Left kidney (tissue), 1 donor: ENCODE measurements at regions not wholly inside any gene's neighbourhood (a gene's known extent, or its start where the extent isn't known, plus 50 kb on each side); places are given as distances from the start of the nearest gene placed in this dataset.
"Not testable (repeated sequence)": the region's sequence is repeated elsewhere in the genome, so short reads cannot be mapped to it uniquely, and the experiment has no call there.

Source experiments
- DNase-seq: peaks from one replicate; pipeline ENCODE4 v3.0.0-alpha.2; 2013

DNA sequence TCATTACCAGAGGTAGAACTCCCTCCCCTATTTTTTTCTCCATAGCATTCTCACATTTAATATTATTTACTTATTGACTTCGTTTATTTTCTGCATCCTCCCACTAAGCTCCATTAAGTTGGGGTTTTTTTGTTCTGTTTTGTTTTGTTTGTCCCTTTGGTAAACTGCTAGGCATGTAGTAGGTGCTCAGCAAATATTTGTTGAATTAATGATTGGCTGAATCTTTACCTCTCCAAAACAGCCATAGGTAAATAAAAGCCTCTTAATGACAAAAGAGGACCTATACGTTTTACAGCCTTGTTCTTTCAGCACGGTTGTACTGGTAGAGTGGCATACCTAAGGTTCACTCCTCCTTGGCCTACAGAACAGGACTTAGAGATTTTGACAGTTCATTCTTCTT is 52.0 kb downstream of the PRORP start:
- DNase-seq, result no peak

DNA sequence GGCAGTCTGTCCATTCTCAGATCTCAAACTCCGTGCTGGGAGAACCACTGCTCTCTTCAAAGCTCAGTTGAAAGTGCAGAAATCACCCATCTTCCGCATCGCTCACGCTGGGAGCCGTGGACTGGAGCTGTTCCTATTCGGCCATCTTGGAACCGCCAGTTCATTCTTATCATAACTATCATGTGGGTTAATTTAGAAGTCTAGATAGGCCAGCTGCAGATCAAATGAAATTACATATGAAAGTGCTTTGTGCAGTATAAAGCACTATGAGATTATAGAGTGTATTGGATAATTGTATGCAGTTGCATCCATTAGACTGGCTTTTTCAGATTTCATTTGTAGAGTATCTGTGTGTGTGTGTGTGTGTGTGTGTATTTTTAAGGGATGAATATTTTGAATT is 57.8 kb downstream of the PRORP start:
- DNase-seq, result no peak

DNA sequence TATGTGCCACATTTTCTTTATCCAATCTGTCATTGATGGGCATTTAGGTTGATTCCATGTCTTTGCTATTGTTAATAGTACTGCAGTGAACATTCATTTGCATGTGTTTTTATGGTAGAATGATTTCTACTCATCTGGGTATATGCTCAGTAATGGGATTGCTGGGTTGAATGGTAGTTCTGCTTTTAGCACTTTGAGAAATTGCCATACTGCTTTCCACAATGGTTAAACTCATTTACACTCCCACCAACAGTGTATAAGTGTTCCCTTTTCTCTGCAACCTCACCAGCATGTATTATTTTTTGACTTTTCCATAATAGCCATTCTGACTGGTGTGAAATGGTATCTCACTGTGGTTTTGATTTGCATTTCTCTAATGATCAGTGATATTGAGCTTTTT is 62.5 kb downstream of the PRORP start:
- not testable (repeated sequence) for DNase-seq

DNA sequence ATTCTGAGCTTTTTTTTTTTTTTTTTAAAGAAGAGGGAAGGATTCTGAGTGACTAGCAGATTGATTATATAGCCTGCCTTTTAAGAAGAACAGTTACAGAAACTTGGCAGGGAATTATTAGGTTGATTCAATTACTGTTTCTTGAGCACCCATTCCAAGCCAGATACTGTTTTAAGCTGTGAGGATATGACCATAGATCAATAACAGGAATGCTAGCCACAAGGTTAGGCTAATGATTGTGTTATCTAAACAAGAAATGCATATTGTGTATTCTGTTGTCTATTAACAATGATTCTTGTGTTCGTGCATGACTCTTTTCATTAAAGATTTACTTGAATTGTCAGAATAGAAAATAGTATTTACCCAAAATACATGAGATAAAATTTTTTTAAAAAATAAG is 67.1 kb downstream of the PRORP start:
- no peak for DNase-seq

DNA sequence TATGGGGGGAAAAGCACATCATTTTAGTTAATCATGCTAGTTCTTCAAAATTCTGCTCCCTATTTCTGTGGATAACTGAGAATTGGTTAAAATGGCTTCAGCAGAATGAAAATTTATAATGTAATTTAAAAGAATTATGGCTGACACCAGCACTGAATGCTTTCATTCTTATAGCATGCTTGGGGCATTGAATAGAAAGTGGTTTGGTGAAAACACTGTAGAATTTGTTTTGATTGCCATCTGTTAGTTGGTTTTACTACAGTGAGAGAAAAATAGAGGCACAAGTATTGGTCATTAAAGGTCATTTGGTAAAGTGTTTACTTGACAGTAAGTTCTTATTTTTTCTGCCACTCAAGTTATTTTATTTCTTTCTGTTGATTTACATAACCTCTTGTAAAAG is 70.8 kb downstream of the PRORP start:
- no peak for DNase-seq

DNA sequence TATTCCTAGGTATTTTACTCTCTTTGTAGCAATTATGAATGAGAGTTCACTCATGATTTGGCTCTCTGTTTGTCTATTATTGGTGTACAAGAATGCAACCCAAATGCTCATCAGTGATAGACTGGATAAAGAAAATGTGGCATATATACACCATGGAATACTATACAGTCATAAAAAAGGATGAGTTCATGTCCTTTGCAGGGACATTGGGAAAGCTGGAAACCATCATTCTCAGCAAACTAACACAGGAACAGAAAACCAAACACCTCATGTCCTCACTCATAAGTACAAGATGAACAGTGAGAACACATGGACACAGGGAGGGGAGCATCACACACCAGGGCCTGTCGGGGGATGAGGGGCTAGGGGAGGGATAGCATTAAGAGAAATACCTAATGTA is 71.8 kb downstream of the PRORP start:
- not testable (repeated sequence) for DNase-seq

DNA sequence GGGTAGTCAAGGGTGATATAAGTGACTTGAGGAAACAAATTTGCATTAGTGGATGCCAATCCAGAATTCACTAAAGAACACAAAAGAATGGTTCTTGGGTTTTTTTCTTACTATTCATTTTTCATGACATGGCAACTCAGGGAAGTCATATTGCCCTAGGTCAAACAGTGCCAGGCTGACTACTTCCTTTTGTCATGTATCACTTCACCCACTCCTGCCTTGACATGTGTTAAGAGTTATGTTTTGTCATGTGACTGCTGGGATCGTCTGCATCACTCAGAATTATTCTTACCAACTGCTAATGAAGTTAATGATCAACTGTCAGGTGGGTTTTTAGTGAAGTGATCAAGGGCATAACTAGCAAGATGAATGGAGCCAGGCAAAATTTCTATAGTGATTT is 74.2 kb downstream of the PRORP start:
- DNase-seq, result no peak

DNA sequence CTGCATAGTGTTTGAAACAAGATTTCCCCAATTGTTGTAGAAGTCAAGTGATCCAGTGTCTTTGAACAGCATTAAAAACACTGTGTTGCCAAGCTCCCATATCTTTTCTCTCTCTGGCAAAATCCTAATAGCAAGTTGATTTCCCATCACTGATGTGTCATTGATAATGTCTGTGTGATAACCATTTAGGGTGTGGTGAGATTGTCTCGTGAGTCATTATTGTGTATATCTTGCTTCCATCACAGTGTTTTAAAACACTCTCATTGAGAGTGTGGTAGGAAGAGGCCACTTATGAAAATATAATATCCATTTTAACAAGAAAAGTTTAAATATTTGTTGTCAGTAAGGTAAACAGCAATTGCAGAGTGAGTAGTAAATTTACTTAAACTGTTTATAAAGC is 74.7 kb downstream of the PRORP start:
- no peak for DNase-seq

DNA sequence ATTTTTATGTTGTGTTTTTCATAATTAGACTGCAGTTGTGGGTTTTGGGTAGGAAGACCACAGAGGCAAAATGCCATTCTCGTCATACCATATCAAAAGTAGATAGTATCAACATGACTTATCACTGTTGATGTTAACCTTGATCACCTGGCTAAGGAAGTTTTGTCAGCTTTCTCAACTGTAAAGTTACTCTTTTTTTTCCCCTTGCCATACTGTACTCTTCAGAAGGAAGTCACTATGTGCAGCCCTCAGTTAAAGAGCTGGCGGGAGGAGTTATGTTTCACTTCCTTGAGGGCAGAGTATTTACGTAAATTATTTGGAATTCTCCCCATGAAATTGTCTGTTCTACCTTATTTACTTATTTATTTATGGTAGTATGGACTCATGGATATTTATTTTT is 78.7 kb downstream of the PRORP start:
- DNase-seq, result no peak

DNA sequence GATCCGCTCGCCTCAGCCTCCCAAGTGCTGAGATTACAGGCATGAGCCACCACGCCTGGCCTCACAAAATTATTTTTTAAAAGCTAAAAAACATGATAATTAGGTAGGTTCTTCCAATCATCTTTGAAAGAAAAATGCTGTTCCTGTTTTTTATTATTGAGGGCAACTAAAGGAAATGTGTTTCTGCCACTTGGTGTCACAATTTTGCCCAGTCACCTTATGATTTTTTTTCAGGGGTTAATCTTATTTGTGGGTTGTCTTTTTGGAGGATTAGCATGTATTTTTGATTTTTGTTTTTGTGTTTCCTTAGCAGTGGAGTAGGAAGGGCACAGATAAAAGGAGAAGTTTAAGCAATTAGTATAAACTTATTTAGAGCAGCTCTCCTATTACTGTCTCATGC is 79.8 kb downstream of the PRORP start:
- DNase-seq, result no peak

DNA sequence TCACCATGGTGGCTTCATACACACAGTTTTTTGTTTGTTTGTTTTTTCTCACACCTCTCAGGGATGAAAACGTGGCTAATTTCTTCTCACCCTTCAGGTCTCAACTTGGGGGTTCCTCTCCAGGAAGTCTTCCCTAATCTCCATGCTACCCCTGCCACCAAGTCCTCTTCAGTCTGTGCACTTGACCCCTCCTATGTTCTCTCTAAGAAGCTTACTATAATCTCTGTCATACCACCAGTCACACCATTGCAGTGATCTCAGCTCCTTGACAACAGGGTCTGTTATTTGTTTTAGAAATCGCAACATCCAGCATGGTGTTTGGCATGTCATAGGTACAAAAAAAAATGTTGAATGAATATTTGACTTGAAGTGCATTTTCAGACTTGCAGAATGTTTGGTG is 83.4 kb downstream of the PRORP start:
- DNase-seq, result no peak

DNA sequence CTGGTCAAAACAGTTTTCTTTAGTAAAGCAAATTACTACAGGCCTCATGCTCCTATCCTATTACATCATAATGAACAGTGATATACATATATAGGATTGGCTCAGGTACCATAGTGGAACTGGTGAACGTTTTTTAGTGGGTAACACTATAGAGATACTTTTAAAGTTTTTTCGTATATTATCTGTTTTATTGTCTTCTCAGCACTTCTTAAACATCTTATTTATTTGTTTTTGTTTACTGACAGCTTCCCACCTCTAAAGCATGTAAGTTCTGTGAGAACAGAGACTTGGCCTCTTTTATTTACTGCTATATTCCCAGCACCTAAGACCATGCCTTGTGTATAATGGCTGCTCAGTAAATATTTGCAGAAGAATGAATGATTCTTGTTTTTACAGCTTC is 81.1 kb upstream of the PSMA6 start:
- DNase-seq, result no peak

DNA sequence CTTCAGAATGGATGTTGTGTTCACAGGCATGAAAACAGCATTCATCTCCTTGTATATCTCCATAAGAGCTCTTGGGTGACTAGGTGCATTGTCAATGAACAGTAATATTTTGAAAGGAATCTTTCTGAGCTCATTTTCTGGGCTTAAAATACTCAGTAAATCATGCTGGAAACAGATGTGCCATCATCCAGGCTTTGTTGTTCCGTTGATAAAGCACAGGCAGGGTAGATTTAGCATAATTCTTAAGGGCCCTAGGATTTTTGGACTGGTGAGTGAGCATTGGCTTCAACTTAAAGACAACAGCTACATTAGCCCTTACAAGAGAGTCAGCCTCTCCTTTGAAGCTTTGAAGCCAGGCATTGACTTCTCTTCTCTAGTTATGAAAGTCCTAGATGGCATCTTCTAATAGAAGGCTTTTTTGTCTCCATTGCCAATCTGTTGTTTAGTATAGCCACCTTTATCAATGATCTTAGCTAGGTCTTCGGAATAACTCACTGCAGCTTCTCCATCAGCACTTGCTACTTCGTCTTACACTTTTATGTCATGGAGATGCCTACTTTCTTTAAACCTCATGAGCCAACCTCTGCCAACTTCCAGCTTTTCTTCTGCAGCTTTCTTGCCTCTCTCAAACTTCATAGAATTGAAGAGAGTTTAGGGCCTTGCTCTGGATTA is 79.6 kb upstream of the PSMA6 start:
- no peak for DNase-seq

DNA sequence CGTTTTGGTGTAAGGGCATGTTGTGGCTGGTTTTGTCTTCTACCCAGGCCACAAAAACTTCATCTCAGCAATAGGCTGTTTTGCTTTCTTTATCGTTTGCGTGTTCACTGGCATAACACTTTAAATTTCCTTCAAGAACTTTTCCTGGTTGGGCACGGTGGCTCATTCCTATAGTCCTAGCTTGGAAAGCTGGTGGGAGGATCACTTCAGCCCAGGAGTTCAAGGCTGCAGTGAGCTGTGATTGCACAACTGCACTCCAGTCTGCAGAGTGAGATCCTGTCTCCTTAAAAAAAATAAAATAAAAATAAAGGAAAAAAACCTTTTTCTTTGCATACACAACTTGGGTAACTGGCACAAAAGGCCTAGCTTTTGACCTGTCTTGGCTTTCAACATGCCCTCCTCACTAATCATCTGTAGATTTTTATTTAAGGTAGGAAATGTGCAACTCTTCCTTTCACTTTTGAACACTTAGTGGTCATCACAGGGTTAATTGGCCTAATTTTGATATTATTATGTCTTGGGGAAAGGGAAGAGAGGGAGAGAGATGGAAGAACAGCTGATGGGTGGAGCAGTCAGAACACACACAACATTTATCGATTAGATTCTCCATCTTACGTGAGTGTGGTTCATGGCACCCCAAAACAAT is 78.9 kb upstream of the PSMA6 start:
- DNase-seq, result no peak

DNA sequence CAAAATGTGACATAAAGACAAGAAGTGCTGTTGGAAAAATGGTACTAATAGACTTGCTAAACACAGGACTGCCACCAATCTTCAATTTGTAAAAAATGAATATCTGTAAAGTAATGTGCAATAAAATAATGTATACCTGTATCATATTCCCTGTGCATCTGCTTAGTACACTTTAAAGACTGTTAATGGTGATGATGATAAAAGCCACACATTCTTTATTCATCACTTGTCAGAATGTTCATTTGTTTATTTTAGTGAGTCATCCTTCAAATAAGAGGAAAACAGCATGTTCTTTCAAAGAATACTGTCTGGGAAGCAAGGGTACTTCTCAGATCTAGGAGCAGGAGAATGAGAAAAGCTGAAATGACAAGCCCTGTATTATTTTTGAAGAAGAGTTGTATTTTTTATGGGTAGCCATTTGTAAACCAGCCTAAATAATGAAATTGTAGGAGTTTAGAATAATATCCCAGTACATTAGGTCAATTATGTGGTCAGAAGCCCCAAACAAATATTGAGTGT is 78.3 kb upstream of the PSMA6 start:
- DNase-seq, result no peak

DNA sequence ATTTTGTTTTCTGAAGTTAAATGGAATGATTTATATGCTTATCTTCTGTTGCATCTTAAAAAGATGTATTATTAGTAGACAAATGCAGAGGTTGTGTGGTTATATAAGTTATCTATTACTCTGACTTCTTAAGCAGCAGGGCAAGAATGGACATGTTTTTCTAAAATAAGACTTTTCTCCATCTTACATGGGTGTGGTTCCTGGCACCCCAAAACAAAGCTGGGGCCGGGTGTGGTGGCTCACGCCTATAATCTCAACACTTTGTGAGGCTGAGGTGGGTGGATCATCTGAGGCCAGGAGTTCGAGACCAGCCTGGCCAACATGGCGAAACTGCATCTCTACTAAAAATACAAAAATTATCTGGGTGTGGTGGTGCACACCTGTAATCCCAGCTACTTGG is 77.8 kb upstream of the PSMA6 start:
- DNase-seq, result not testable (repeated sequence)

DNA sequence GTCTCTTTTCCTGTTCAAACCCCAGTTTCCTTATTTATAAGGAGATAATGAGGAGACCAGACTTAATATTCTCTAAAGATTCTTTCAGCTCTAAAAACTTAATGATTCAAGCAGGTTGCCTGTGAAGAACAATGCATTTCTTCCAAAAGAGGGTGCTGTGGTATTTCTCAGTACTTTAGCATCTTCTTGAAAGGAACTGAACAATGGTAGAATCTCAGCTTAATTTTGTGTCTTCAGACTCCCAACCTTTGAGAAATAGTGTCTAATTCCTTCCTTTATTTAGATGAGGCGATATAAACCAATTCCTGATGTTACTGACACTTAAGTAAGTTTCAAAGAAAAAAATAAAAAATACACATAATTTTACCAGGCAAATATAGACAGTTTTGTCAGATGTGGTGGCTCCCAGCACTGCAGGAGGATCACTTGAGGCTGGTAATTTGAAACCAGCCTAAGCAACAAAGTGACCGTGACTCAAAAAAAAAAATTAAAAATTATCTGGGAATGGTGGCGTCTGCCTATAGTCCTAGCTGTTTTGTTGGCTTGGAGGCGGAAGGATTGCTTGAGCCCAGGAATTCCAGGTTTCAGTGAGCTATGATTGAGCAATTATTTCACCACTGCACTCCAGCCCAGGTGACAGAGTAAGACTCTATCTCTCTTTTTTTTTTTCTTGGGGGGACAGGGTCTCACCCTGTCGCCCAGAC is 76.9 kb upstream of the PSMA6 start:
- DNase-seq, result peak; percentile 52

DNA sequence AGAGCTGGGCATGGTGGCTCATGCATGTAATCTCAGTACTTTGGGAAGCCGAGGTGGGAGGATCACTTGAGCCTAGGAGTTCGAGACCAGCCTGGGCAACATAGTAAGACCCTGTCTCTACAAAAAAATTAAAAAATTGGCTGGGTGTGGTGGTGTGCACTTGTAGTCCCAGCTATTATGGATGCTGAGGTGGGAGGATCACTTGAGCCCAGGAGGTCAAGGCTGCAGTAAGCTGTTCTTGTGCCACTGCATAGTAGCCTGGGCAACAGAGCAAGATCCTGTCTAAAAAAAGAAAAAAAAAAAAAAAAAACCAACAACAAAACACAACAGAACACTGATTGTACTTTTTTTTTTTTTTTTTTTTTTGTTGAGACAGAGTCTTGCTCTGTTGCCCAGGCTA is 74.0 kb upstream of the PSMA6 start:
- not testable (repeated sequence) for DNase-seq

DNA sequence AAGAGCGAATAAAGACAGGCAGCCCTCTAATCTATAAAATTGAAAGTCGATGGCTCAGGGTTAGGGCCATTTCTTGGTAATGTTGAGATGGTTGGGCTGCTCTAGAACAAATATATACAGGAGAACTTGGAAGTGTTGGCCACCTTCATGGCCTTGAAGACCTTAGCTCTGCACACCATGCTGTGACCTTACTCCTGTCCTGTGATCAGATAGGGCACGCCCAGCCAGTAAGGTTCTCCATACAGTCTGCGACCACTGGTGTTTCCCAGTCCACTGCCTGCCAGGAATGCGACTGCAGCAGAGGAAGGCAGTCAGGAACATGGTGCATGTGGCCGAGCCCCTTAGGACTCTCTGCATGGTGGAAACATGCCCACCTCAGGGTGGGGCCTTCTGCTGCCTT is 73.2 kb upstream of the PSMA6 start:
- no peak for DNase-seq

DNA sequence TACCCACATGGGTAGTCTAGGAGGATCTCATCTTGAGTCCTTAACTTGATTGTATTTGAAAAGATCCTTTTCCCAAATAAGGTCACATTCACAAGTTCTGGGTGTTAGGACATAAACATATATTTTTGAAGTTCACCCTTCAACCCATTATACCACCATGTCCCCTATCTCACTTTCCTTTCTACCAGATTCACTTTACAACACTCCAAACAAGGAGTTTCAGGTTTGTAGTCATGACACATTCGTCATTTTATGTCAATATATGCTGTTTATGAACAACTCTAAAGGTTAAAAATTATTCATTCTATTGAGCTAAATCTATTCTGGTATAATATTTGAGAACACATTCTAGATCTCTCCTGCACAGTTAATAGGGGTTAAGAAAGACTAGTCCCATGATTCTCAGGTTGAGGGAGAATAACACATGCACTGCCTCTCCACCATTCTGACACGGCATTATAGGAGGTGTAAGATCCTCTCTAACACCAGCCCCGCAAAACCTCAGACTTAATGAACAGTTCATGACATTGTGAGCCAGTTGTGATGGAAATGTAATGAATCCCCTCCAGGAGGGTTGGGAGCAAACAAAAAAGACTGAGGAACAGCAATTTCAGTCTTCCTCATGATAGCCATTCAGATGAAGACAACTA is 72.0 kb upstream of the PSMA6 start:
- no peak for DNase-seq

DNA sequence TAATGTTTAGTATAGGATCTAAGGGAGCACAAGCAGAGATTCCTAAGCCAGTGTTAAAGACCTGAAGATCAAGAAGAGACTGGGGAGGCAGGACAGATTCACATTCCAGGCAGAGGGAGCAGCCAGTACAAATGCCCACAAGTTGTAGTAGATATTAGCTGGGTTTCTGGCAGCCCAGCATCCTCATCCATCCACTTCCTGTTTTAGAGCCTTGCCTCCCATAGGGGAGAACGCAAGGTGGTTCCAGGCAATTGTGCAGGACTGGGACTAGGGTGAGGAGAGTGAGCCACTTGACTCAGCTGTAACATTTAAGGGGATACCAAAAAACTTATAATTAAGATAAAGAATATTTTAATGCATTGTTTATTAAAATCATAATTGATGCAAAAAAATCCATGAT is 71.3 kb upstream of the PSMA6 start:
- DNase-seq, result no peak

DNA sequence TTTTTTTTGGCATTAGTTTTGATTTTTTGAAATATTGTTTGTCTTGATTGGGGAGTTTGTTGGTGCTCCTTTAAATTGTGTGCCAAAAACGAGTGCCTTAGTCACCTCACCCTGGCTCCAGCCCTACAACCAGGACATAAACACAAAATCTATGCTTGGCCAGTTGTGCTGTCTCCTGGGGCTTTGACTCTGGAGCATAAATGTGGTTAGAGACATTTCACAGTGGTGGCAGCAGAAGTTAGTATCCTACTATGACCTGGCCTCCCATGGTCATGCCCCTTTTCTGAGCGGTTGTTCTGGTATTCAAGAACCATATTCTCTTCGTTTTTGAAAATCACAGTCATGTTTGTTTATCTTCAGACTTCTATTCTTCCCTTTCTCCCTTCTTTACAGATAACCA is 70.7 kb upstream of the PSMA6 start:
- no peak for DNase-seq

DNA sequence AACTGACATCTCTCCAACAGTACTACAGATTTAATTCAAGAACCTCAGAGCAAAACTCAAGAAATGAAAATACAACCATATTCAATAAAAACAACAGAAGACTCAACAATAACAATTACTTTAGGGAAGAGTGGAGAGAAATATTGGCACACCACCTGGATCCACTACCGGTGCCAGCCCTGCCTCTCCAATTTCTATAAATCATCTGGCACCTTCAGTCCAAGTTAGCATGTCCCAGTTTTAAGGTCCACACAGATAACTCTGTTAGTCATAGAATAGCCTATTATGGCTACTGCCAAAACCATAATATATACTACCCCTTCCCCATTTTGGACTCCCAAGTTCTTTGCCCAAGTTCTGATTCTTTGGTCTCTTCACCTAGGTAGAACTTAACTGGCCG is 69.9 kb upstream of the PSMA6 start:
- no peak for DNase-seq
